Transverse colon (tissue), 4 donors: ENCODE measurements at regions not wholly inside any gene's neighbourhood (a gene's known extent, or its start where the extent isn't known, plus 50 kb on each side); places are given as distances from the start of the nearest gene placed in this dataset.
A peak's percentile ranks its signal among the peaks of the same experiment; 100 is the strongest.

ENCODE experiments used
- DNase-seq: peaks from one replicate; pipeline ENCODE4 v3.0.0-alpha.2; 2019
- H3K27ac ChIP-seq, 4 donors: fragments of 200-600 bp; sonication (generic); 2 replicates each; pipeline ENCODE4 v1.5.1; 2016 to 2018; ENCODE audit warnings: inconsistent platforms in 4 of 4
- H3K27me3 ChIP-seq: fragments of 200-600 bp; sonication (generic); 2 replicates; pipeline ENCODE4 v1.5.1; 2017; ENCODE audit warnings: inconsistent platforms
- H3K36me3 ChIP-seq, 4 donors: fragments of 200-600 bp; sonication (generic); 2 replicates each; pipeline ENCODE4 v1.5.1; 2017 to 2019; ENCODE audit warnings: inconsistent platforms in 4 of 4
- H3K4me1 ChIP-seq, 4 donors: fragments of 200-600 bp; sonication (generic); 2 replicates each; pipeline ENCODE4 v1.5.1; 2017 to 2020; ENCODE audit warnings: inconsistent platforms in 4 of 4
- H3K4me3 ChIP-seq, 4 donors: fragments of 200-600 bp; sonication (generic); 1 replicate in 1 of 4; 2 replicates in 3 of 4; pipeline versions ENCODE4 v1.5.1 to v1.6.1; 2017 to 2019; ENCODE audit warnings: inconsistent platforms in 4 of 4
- H3K9me3 ChIP-seq, 2 donors: fragments of 200-600 bp; sonication (generic); 2 replicates each; pipeline ENCODE4 v1.5.1; 2017 to 2019; ENCODE audit warnings: inconsistent platforms in 2 of 2
- EP300 ChIP-seq: sonication (generic); formaldehyde crosslinking; IDR thresholded peaks from one replicate; pipeline ENCODE4 v1.6.1; 2017; ENCODE audit warnings: antibody characterized with exemption, low read depth
- POLR2A ChIP-seq: fragments of 450-650 bp; IDR thresholded peaks from one replicate; pipeline ENCODE4 v1.6.1; 2016; ENCODE audit warnings: antibody characterized with exemption, mild to moderate bottlenecking, moderate library complexity
- POLR2AphosphoS5 ChIP-seq, 3 donors: sonication (generic); formaldehyde crosslinking; IDR thresholded peaks; one replicate each; pipeline ENCODE4 v1.6.1; 2016; ENCODE audit warnings: antibody characterized with exemption in 3 of 3
- WGBS, 2 donors: methylation state at CpG; one replicate each; pipeline ENCODE4 v1.1.5; 2018; ENCODE audit warnings: low coverage in 1 of 2; 5-methylcytosine and 5-hydroxymethylcytosine counted together
- in situ Hi-C, 4 donors: fragments of 200-750 bp; cut with MboI; loops; one replicate each; pipeline versions ENCODE4 v1.15.0 to v1.15.1; 2017; ENCODE audit warnings: low sequenced_read_pairs in 3 of 4, low pct_ligation_motif_present in 1 of 4, low pct_unique_long_range_greater_than_20kb in 1 of 4
- intact Hi-C: fragments of 100-400 bp; cut with DNase I; formaldehyde crosslinking; loops from one replicate; pipeline ENCODE4 v1.15.1; 2023; ENCODE audit warnings: low total_unique reads
- TF ChIP-seq, protein P1 (sequence below), 5 experiments: fragments of 200-600 bp in 3 of 5; fragments of 450-650 bp in 2 of 5; sonication (generic) in 3 of 5; IDR thresholded peaks; 1 replicate in 2 of 5; 2 replicates in 3 of 5; pipeline ENCODE4 v1.5.1; 2016 to 2017; ENCODE audit warnings: antibody characterized with exemption in 5 of 5, inconsistent platforms in 3 of 5, mild to moderate bottlenecking in 2 of 5, moderate library complexity in 1 of 5

DNA sequence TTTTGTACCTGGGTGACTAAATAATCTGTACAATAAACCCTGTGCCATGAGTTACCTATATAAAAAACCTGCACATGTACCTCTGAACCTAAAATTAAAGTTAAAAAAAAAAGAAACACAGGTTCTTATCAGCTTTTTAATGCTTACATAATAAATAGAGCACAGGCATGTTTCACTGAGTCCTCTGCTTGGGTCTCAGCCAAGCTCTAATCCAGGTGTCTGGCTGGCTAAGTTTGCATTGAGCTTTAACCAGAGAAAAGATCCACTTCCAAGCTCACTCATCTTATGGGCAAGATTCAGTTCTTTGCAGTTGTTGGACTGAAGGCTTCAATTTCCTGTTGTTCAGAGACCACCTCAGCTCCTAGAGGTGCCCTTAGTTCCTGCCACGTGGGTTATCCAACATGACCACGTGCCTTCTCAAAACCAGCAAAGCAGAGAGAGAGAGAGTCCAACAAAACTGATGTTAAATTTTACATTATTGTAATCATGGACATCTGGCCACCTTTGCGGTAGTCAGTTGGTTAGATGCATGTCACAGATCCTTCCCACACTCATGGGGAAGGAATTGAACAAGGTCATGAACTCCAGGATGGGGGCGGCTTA is 68.2 kb upstream of the TMPRSS2 start:
- no peak for TF ChIP-seq POLR2A
- no peak for TF ChIP-seq EP300
- no peak for TF ChIP-seq POLR2AphosphoS5 (IDR thresholded peaks at IDR 0.05)
- TF ChIP-seq, protein P1, sequence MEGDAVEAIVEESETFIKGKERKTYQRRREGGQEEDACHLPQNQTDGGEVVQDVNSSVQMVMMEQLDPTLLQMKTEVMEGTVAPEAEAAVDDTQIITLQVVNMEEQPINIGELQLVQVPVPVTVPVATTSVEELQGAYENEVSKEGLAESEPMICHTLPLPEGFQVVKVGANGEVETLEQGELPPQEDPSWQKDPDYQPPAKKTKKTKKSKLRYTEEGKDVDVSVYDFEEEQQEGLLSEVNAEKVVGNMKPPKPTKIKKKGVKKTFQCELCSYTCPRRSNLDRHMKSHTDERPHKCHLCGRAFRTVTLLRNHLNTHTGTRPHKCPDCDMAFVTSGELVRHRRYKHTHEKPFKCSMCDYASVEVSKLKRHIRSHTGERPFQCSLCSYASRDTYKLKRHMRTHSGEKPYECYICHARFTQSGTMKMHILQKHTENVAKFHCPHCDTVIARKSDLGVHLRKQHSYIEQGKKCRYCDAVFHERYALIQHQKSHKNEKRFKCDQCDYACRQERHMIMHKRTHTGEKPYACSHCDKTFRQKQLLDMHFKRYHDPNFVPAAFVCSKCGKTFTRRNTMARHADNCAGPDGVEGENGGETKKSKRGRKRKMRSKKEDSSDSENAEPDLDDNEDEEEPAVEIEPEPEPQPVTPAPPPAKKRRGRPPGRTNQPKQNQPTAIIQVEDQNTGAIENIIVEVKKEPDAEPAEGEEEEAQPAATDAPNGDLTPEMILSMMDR (IDR thresholded peaks at IDR 0.05): no peak
- no peaks in the 10 kb centered on the region for H3K36me3 ChIP-seq
- intact Hi-C loops (no loop called here), in situ Hi-C loops (no loop called here)
- H3K9me3 ChIP-seq: peaks cover 6 to 7% of the 10 kb centered on the region in 2 donors
- peaks cover 0 to 42% (median 17%) of the 10 kb centered on the region in 4 donors for H3K4me1 ChIP-seq
- no peak for DNase-seq
- peak overlapping the region in 3 of 4 donors; percentile 69 to 88 (median 77) for H3K27ac ChIP-seq
- H3K4me3 ChIP-seq: no peak overlapping the region
- WGBS, 2 donors: 76% methylated on average over 4 of the region's 4 CpGs; no CpG with 5 or more reads in 1 of the 2 donors
- no peaks in the 10 kb centered on the region for H3K27me3 ChIP-seq

DNA sequence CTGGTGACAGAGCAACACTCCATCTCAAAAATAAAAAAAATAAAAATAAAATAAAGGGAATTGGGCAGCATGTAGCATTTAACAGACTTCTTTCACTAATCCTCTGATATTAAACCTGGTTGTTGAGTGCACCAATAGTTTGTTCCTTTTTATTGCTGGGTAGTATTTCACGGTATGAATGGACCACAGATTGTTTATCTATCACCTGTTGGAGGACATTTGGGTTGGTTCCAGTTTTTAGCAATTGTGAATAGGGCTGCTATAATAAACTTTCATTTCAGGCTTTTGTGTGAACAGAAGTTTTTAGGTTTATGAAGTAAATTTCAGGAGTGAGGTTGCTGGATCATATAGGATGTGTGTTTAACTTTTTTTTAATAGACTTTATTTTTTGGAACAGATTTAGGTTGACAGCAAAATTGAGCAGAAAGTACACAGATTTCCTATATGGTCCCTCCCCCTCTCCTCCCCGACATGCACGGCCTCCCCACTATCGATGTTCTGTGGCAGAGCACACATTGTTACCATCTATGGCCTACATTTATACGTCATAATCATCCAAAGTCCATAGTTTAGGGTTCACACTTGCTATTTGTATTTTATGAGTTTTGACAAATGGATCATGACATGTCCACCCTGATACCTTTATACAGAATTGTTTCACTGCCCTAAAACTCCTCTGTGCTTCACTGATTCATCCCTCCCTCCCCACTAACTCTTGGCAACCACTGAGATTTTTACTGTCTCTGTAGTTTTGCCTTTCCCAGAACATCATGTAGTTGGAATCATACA is 66.1 kb upstream of the TMPRSS2 start:
- in situ Hi-C loops: no loop called here
- H3K36me3 ChIP-seq: no peaks in the 10 kb centered on the region
- peaks cover 6 to 7% of the 10 kb centered on the region in 2 donors for H3K9me3 ChIP-seq
- intact Hi-C loops: no loop called here
- WGBS, 2 donors: 44 to 51% methylated on average over 5 of the region's 5 CpGs
- peak; percentile 61 for DNase-seq
- H3K4me3 ChIP-seq: no peak overlapping the region
- H3K27ac ChIP-seq: peak overlapping the region; percentile 67 to 88 (median 73)
- peak in 2 of 3 donors; percentile 75 to 89 for TF ChIP-seq POLR2AphosphoS5 (IDR thresholded peaks at IDR 0.05)
- TF ChIP-seq POLR2A: peak; percentile 36
- TF ChIP-seq, protein P1 (IDR thresholded peaks at IDR 0.05): no peak
- TF ChIP-seq EP300: peak; percentile 87
- no peaks in the 10 kb centered on the region for H3K27me3 ChIP-seq
- peaks cover 0 to 38% (median 9%) of the 10 kb centered on the region in 4 donors for H3K4me1 ChIP-seq

DNA sequence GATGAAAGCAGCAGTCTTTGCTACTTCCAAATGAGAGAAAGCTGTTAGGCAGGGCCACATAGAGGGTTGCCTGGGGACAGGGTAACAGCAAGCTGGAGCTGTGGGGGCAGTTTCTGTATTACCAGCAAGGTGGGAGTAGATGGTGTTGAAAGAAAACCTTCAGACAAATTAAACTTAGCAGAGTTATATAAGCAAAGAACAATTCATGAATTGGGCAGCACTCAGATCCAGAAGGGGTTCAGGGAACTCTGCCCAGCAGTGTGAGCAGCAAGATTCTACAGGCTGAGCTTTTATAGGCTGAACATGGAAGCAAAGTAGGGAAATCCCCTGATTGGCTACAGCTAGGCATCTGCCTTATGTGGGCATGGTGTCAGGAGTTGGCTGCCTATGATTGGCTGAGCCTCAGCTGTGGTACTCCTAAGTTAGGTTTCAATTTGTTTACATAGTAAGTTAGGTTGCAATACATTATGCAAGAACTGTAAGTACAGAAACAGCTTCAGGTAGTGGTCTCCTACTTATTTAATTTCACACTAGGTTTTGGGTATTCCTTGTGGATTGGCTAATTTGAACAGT is 64.1 kb upstream of the TMPRSS2 start:
- Histone ChIP-seq H3K4me3 (no peak overlapping the region), H3K27me3 (no peaks in the 10 kb centered on the region), H3K36me3 (no peaks in the 10 kb centered on the region), H3K4me1 (peaks cover 0 to 41% (median 8%) of the 10 kb centered on the region in 4 donors), H3K27ac (no peak overlapping the region), H3K9me3 (no peaks in the 10 kb centered on the region)
- intact Hi-C loops: no loop called here
- TF ChIP-seq POLR2A: no peak
- TF ChIP-seq, protein P1 (IDR thresholded peaks at IDR 0.05): no peak
- no peak for TF ChIP-seq EP300
- TF ChIP-seq POLR2AphosphoS5 (IDR thresholded peaks at IDR 0.05): no peak
- no peak for DNase-seq
- in situ Hi-C loops: no loop called here

DNA sequence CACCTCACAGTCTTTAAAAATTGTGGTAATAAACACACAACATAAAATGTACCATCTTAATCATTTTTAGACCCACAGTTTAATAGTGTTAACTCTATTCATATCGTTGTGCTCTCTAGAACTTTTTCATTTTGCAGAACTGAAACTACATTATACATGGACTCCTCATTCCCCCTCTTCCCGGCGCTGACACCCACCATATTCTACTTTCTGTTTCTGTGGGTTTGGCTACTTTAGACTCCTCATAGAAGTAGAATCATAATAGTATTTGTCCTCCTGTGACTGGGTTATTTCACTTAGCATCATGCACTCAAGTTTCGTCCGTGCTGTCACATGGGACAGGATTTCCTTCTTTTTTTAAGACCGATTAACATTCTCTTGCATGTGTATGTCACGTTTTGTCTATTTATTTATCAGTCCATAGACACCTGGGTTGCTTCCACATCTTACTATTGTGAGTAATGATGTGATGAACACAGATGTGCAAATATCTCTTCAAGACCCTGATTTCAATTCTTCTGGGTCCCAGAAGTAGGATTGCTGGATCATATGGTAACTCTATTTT is 62.9 kb upstream of the TMPRSS2 start:
- H3K27ac ChIP-seq: no peak overlapping the region
- 65 to 71% methylated on average over 7 of the region's 7 CpGs for WGBS, 2 donors
- H3K9me3 ChIP-seq: no peaks in the 10 kb centered on the region
- H3K27me3 ChIP-seq: no peaks in the 10 kb centered on the region
- no peak for DNase-seq
- H3K4me3 ChIP-seq: no peak overlapping the region
- intact Hi-C loops (no loop called here), in situ Hi-C loops (no loop called here)
- no peaks in the 10 kb centered on the region for H3K36me3 ChIP-seq
- TF ChIP-seq, protein P1 (IDR thresholded peaks at IDR 0.05): no peak
- no peak for TF ChIP-seq EP300
- no peak for TF ChIP-seq POLR2A
- TF ChIP-seq POLR2AphosphoS5 (IDR thresholded peaks at IDR 0.05): no peak
- peaks cover 0 to 44% (median 15%) of the 10 kb centered on the region in 4 donors for H3K4me1 ChIP-seq
